ENCODE measurements at regions not wholly inside any gene's neighbourhood (a gene's known extent, or its start where the extent isn't known, plus 50 kb on each side); places are given as distances from the start of the nearest gene placed in this dataset.

DNA sequence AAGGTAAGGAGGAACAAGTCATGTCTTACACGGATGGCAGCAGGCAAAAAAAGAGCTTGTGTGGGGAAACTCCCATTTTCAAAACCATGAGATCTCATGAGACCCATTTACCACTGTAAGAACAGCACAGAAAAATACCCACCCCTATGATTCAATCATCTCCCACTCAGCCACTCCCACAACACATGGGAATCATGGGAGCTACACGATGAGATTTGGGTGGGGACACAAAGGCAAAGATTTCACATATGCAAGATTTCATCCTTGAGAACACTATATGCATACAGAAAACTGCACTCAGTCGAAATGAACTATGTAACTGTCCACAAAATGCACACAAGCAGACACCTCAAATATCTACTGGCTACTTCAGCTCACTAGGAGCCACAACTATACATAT lies 480.6 kb upstream of the BTBD3 start:
- no peak for DNase-seq

DNA sequence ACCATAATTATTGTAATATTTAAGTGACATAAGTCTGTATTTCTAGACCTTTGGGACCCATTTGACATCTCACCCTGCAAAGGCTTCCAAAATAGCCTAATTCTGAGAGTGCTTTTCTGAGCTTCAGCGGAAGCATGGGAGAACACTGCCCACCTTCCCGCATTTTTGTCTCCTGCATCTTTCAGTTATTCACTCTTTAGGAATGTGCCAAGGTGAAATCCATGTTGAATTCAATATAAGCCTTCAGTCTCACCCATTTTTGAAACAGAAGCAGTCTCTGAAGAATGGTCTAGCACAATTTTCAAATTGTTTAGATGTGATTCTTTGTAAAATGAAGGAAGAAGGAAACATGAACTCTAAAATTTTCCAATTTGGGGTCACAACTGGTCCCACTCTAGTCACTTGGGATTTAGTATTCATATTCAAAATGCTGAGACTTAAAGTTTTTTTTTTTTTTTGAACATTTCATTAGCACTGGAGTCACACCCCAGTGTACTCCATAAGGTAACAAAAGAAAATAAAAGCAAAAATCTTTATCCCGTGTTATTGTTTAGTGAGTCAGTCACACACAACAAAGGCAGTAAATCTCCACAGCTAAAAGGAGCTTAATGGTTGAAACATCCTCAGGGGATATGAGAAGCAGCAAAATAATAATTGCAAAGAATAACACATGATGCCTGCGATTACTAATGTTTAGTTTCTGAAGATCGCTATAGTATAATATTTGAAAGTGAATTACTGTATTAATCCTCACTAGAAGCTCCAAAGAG lies 479.9 kb upstream of the BTBD3 start:
- no peak for DNase-seq

DNA sequence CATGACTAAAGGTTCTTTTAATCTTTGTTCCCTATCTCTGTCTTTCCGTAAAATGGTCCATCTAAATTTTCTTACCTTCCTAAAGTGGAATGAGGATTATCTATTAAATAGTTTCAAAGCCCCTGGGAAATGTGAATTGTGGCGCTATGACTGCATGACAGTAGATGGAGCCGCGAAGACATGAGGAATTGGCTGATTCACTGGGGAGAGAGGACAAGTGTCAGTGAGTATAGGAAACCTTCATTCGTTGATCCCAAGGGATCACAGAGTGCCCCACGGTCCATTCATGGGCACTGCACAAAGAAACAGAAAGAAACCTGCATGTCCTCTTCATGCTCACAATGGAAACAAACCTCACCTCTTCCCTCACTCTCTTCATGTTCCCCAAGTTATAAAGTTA lies 479.3 kb upstream of the BTBD3 start:
- DNase-seq = no peak

DNA sequence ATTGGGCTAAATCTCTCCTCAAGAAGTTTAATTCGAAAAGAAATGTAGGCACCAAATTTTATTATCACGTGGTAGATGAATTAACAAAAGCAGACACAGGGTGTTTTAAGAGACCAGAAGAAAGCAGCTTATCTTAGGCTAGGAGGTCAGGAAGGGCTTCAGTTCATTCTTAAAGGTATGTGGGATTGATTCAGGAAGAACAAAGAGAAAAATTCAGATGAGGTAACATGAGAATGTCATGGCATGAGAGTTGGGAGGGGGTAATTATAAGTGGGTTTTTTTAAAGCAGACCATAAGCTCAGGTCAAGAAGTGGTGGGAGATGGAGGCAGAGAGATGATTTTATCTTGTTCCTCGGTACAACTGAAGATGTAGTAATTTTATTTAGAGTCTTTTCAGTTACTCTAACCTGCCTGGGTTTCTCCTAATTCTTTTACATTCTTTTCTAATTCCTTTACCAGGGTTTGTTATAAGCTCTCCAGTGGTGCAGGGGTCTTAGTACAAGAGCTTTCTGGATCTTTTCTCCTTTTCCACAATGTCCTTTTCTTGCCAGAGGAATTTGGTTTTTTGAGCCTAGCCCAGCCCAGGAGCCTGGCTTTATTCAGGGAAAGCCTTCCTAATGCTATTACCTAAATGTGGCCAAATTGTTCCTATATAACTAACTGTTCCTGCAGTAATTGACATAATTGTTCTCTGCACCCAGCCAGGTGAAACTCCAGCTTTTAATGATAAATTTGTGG lies 474.1 kb upstream of the BTBD3 start:
- DNase-seq = no peak

DNA sequence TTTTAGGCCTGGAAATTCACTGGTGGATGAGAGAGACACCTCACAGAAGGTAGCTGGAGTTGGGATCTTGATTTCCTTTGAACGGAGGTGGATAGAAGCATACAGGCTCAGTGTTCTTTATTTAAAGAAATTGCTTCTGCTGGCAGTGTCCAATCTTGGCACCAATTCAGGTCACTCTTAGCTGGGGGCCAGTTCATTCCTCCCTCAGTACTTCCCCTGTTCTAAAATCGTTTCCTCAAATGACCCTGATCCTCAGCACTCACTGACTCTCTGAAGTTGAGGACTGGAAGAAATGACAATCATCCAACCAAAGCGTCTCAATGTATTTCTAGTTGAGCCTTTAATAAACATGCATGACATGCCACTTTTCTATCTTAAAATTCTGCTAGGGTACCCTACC lies 472.5 kb upstream of the BTBD3 start:
- no peak for DNase-seq

DNA sequence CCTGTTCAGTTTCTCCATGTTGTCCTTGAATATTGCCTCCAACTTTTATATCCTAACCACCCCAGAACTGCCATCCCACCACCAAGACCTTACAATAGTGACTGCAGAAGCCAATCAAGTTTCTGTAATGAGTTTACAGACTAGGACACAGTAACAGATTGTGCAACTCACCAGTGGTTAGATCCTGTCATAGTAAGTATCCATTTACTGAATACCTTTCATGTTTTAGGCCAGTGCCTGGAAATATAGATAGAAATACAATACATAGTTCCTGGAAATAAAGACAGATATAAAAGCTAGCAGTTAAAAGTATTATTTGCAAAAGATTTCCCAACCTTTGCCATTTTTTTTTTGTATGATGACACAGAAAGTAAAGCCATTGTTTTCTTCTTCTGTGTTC lies 471.8 kb upstream of the BTBD3 start:
- no peak for DNase-seq

DNA sequence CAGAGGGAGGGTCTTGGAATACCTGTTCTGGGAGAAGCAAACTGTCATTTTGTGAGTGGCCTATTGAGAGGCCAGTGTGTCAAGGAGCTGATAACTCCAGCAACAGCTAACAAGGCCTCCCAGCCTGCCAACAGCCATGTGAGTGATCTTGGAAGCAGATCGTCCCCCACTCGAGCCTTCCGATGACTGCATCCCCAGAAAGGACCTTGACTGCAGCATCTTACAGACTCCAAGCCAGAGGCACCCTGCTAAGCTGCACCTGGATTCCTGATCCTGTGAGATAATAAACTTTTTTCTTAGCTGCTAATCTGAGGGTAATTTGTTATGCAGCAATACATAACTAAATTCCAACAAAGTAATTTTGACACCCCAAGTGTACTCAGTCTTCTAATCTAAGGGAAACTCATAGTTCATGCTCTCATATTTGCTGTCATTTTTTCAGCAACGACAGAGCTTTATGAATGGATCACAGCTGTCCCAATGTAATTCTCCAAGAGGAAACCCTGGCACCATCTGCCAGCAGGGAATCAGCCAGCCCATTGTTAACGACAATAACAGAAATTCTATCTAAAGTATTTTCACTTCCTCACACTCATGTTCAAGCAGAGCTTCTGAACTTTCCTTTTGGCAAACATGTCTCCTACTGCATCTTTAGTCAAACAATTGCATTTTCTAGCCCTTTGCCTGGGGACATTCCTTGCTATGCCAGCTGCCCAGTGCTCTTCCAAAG lies 470.2 kb upstream of the BTBD3 start:
- no peak for DNase-seq

DNA sequence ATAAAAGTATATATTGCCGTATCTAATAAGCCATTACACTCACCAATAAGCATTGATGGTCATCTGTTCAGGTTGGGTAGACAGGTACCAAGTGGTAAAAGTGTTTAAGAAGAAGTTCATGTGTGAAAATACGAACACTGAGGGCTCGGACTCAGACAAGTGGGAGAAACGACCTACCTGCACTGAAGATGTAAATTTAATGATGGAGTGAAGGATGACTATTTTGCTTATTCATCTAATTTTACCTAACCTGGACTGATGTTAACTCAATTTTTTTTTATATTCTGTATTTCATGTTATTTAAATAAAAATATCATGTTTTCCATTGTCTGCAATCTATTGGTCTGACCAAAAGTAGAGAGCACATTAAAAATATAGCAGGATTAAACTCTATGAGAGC lies 469.1 kb upstream of the BTBD3 start:
- no peak for DNase-seq

DNA sequence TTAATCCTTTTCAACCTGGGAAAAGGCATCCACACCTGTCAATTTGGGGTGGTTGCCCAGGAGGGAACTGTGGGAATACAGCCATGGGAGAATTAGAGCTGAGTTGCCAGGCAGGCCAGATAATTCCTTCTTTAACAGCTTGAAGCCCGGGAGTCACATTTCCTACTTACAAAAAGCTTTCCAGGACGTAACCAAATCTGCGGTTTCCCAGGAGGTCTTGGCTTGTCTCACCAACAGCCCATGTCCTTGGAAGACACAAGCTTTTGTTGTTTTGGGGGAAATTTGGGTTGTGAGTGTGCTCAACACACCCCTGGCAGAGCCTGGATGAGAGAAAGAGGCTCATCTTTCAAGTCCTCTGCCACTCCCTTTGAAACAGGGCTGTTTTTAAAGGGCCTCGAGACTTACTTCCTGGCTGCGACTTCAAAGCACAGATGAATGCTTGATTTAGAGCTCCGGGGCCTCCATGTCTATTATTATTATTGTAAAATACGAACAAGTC lies 465.9 kb upstream of the BTBD3 start:
- peak in 1 of 2 experiments; percentile 27 for DNase-seq

DNA sequence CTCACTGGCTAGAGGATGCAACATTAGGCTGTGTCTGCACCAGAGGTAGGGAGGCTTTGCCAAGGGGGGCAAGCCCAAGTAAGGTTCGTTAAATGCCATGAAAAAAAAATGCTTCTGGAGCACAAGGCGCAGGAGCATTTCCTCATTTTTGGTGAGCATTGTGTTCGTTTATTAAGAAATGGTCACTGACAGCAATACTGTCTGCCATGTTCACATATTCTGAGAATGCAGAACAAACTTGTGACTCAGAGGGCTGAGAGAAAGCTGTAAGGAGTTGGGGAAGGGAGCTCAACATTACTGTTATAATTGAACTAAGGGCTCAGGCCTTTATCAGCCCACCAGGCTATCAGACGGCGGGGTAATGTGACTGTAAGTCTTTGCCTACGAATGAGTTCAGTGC lies 465.4 kb upstream of the BTBD3 start:
- no peak for DNase-seq

DNA sequence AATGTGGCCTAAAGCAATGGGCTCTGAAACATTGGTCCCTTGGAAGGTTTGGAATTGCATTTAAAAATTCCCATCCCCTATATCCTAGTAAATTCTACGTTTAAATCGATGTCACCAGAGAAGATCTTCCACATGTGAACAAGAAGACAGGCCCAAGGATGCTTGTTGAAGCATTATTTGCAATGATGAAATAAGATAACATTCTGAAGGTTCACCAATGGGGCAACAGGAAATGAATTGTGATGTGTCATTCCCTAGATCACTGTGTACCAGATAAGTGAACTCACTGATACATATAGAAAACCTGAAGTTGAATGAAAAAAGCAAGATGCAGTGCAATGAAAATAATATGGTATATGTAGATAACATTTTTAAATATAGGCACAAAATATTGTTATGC lies 464.3 kb upstream of the BTBD3 start:
- DNase-seq = no peak

DNA sequence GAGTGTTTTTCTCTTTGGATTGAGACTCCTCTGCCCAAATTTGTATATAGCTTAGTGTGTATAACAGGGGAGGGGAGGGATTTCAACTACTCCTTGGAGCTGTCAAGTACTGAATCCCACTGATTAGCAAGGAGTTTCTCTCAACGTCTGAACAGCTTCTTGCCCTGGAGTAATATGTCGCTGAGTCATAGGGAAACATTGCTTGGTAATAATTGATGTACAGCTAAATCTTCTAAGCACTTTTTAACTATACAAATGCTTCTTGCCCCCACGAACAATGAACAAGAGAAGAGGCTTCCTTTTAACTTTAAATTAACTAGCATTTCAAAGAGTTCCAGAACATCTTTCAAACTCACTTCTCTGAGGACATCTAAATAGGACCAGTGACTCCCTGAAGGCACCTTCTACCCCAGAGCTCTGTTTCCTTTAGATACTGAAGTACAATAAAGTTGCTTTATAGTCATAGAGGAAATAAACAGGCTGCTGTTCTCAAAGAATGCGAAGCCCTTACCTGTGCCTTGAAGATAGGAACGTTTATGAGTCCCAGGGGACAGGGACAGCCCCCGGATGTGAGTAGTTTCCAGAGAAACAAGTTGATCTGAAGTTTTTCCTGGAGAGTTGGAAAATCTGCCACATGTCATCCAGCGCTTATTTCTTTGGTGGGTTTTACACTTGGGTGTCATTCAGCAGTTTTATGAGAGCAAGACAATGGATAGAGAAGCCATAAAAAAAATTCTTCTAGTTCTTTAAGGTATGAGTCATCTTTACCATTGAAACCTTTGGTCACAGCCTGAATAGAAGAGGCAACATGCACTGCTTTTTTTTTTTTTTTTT lies 462.5 kb upstream of the BTBD3 start:
- DNase-seq = no peak

DNA sequence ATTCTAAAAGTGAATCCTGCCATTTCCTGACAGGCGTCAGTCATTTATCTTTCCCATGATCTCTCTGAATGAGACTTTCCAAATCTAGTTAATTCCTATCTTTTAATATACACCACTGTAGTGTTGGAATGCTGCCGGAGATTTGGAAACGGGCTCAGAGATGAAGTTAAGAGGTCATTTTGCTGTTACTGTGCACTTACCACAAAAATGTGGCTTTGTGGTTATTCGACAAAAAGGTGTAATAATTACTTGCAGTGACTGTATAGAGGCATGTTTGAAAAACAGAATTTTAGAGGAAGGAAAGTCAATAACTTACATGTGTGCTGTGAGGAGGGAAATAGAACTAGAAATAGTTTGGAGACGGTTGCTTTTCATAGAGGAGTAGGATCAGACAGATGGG lies 460.2 kb upstream of the BTBD3 start:
- no peak for DNase-seq

DNA sequence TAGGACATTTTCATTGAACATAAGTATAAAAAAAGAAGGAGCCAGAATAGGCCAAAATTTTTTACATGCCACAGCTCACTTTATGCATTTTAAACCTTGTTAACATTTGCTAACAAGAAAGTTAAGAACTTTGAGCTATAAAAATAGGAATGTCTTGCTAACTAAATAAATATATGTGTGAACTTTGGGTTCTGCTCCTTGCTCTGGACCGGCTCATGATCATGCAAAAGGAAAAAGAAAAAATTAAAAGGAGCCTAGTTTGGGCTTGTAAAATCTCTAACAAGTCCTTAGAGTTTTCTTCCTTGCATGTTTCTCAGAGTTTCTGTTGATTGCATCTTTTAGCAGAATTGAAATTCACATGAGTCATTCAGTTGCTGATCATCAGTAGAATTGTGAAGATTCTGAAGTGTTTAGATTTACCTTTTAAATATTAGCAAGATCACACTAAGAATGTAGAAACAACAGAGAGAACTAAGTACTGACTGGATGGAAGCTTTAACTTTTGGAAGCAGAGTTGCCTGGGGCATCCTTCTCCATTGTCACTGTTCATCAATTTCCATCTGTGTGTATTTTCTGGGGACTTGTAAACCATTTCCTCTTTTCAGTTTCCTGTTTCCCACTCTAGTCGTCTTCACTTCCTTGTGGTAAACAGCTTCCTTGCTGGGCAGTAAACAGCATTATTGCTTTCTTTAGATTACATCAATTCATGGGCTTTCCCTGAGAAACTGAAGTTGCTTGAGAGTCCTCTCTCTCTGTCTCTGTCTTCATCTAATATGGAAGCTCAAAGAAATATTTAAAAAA lies 458.4 kb upstream of the BTBD3 start:
- no peak for DNase-seq

DNA sequence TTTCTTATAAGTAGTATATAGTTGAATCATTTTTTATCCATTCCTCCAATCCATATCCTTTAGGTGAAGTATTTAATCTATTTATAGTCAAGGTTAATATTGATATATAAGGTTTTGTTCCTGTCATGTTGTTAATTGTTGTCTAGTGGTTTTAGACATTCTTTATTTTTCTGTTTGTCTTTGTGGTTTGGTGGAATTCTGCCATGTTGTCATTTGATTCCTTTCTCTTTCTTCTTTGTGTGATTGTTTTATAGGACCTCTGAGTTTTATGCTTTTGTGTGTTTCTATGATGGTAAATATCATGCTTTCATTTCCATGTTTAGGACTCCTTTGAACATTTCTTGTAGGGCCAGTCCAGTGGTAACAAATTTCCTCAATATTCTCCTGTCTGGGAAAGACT lies 450.3 kb upstream of the BTBD3 start:
- DNase-seq = no peak

DNA sequence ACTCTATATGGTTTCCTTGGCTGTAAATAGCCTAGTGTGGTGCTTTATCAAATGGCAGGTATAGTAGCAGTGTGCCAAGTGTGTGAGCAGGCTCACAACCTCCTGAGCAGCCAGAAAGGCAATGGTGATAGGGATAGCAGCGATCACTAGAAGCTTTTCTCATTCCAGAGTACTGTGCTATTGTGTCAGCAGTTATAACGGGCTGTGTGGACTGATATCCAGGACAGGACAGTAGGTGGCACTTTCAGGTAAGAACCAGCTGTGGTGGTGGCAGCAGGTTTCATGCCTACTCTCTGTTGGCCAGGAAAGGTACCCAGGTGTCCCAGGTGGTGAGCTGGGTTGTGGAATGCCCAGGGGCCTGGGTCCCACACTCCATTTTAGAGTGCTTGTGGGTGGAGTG lies 448.8 kb upstream of the BTBD3 start:
- DNase-seq = no peak

DNA sequence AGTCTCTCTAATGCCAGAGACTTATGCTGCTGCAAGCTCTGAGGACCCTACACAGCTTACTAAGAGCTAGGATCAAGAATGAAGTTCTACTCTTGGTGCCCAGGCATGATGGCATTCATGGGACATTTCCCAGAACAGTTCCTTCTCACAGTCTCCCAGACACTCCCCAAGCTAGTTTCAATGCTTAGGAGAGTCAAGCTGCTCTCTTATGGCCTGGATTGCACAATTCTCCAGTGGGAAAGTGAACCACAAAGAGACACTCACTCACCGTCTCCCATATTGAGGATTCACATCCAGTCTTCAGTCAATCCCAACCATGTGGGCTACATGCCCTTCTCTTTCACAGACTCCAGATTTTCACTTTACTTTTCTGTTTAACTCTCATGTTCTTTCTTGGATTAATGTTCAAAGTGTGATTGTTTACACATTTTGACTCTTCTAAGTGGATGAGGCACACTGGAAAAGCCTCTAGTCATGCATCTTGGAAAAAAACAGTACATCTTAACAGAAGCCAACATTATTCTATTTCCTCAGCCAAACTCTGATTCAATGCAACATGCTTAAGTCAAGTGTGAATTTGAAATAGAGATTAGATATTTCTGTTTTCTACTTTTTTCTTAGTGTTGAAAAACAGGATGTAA lies 447.8 kb upstream of the BTBD3 start:
- no peak for DNase-seq

DNA sequence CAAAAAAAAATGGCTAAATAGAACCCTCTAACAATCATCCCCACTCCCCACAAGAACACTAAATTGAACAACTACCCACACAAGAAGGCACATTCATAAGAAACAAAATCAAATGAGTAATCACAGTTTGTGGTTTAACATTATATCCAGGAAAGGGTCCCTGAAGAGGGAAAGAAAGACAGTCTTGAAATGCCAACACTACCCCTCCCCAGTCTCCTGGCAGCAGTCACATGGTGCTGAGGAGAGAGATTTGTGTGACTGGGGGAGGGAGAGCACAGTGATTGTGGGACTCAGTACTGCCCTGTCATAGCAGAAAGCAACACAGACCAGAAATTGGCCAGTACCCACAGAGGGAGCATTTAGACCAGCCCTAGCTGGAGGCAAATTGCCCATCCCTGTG lies 443.7 kb upstream of the BTBD3 start:
- no peak for DNase-seq

DNA sequence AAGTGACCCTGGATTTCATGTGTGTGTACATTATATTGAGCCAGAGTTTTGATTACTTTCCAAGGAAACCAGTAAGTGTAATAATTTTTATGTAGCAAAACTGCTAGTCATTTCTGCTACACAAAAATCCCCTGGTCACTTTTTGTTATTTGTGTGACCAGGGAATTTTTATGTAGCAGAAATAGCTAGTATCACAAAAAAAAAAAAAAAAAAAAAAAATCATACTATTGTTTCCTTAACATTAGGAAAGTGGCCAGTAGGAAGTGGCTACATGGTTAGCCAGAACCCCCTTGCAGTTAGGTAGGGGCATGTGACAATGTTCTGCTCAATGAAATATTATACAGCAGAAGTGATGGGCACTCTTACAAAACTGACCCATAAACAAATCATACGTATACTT lies 434.0 kb upstream of the BTBD3 start:
- no peak for DNase-seq

DNA sequence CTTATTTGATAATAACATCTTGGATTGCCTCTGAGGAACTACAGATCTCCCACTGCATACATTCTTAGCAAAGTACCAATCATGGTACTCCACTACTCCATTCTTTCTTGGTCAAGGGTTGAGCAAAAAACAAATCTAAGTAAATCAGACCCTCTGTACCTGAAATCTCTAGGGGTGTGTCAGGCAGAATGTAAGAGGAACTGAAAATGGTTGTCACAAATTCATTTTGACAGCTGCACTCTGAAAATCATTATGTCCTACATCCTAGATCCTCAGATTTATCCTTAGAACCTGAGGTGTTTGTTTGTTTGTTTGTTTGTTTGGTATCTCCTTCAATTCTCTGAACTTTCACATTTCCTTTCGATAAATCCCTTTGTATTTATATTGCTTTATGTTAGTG lies 433.2 kb upstream of the BTBD3 start:
- DNase-seq = no peak

DNA sequence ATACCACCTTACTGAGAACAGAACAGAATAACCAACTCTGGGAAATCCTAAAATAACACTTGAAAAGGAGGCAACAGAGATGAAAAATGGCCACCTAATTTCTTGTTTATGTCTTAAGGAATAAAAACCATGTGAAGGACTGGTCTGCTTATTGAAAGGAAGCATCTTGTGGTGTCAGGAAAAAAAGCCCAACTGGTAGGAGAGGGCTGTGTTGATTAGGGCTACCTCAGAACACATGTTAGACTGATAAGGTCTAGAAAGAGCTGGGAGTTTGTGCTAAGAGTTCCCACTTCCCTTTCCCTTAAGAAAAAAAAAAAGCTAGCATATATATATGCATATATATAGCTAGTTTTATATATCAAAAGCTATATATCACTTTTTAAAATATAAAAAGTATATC lies 425.3 kb upstream of the BTBD3 start:
- DNase-seq = no peak

DNA sequence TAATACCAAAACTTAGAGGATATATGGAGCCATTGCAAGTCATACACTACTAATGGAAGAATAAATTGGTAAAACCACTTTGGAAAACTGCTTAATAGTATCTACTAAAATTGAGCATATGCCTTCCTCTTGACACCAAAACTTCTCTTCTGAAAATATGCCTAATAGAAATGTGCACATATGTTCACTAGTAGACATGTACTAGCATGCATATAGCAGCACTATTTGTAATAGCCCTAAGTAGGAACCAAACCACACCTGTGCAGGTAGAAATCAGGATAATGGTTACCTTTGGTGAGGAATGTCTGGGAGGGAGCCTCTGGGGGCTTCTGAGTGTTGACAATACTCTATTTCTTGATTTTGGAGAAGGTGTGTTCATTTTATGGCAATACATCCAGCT lies 424.8 kb upstream of the BTBD3 start:
- no peak for DNase-seq

Data from cerebellar nuclear complex (tissue), 1 donor.